Aorta (tissue), 5 donors: ENCODE measurements at regions not wholly inside any gene's neighbourhood (a gene's known extent, or its start where the extent isn't known, plus 50 kb on each side); places are given as distances from the start of the nearest gene placed in this dataset.
"Not testable (repeated sequence)": the region's sequence is repeated elsewhere in the genome, so short reads cannot be mapped to it uniquely, and the experiment has no call there.

Experiments
- ATAC-seq: fragments of 200-7000 bp; cut with Tn5 transposase; one replicate; pipeline ENCODE4 v1.9.1; 2022; ENCODE audit warnings: moderate library complexity; ENCODE audit not compliant: low FRiP score
- DNase-seq, 2 donors: peaks; one replicate each; pipeline ENCODE4 v3.0.0-alpha.2; 2020
- H3K27ac ChIP-seq, 2 donors: one replicate each; pipeline ENCODE4 v1.5.1; 2013; ENCODE audit warnings: low read length in 2 of 2, mild to moderate bottlenecking in 2 of 2, moderate library complexity in 2 of 2, control low read depth in 1 of 2, inconsistent platforms in 1 of 2, low read depth in 1 of 2
- H3K27me3 ChIP-seq, 2 donors: one replicate each; pipeline ENCODE4 v1.6.1; 2013; ENCODE audit warnings: control low read depth in 1 of 2, low read length in 1 of 2, mild to moderate bottlenecking in 1 of 2, moderate library complexity in 1 of 2; ENCODE audit not compliant: insufficient read depth in 2 of 2, control insufficient read depth in 1 of 2
- H3K36me3 ChIP-seq, 2 donors: one replicate each; pipeline ENCODE4 v1.6.1; 2013; ENCODE audit warnings: control low read depth in 1 of 2, low read length in 1 of 2, mild to moderate bottlenecking in 1 of 2; ENCODE audit not compliant: insufficient read depth in 2 of 2, control insufficient read depth in 1 of 2
- H3K4me1 ChIP-seq, 2 donors: one replicate each; pipeline ENCODE4 v1.6.1; 2013; ENCODE audit warnings: low read length in 2 of 2, control low read depth in 1 of 2, mild to moderate bottlenecking in 1 of 2, moderate library complexity in 1 of 2; ENCODE audit not compliant: insufficient read depth in 2 of 2, control insufficient read depth in 1 of 2
- H3K4me3 ChIP-seq, 2 donors: one replicate each; pipeline ENCODE4 v1.5.1; 2013; ENCODE audit warnings: low read length in 2 of 2, control low read depth in 1 of 2, mild to moderate bottlenecking in 1 of 2
- H3K9me3 ChIP-seq: one replicate; pipeline ENCODE4 v1.6.1; 2013; ENCODE audit warnings: mild to moderate bottlenecking, low read length; ENCODE audit not compliant: control insufficient read depth
- WGBS, 2 donors: extraction: QIAGEN DNeasy Blood & Tissue Kit; methylation state at CpG; one replicate each; pipeline ENCODE4 v1.1.7; 2013; 5-methylcytosine and 5-hydroxymethylcytosine counted together
- intact Hi-C, 2 donors: fragments of 100-400 bp; cut with DNase I; formaldehyde crosslinking; loops; one replicate each; pipeline versions ENCODE4 v1.14.2 to v1.15.0; 2022
- donor health status: healthy with polysubstance abuse.
- donor health status: Bipolar disorder and iron deficiency.
- donor health status: DM: no; HTN: no; CAD: no.
- donor health status: DM: no; HTN: no; CAD: no.
- donor health status: DM: yes; HTN: yes; CAD: no.

GRCh38 chr9:13800776-13801175, 513.2 kb downstream of the NFIB start:
- ATAC-seq (no peak), DNase-seq (no peak)
- Histone ChIP-seq H3K4me1 (no peaks in the 10 kb centered on the region), H3K4me3 (no peak overlapping the region), H3K27me3 (no peaks in the 10 kb centered on the region), H3K27ac (no peak overlapping the region), H3K36me3 (no peaks in the 10 kb centered on the region), H3K9me3 (no peaks in the 10 kb centered on the region)
- intact Hi-C loops: no loop called here
- 89 to 93% methylated on average over 3 of the region's 3 CpGs for WGBS, 2 donors

- H3K9me3 ChIP-seq, DNase-seq, H3K27me3 ChIP-seq, H3K27ac ChIP-seq, H3K36me3 ChIP-seq, H3K4me3 ChIP-seq, H3K4me1 ChIP-seq, ATAC-seq, intact Hi-C loops: not testable (repeated sequence)
- WGBS, 2 donors: 83 to 89% methylated on average over 2 of the region's 2 CpGs
These were observed 516.2 kb downstream of the NFIB start for GRCh38 chr9:13797701-13798100.

GRCh38 chr9:13791816-13792215, 512.3 kb upstream of the MPDZ start:
- Histone ChIP-seq H3K36me3 (no peaks in the 10 kb centered on the region), H3K9me3 (no peaks in the 10 kb centered on the region), H3K27me3 (no peaks in the 10 kb centered on the region), H3K27ac (no peak overlapping the region), H3K4me3 (no peak overlapping the region), H3K4me1 (no peaks in the 10 kb centered on the region)
- ATAC-seq (no peak), DNase-seq (no peak)
- WGBS, 2 donors: 86 to 92% methylated on average over 4 of the region's 4 CpGs
- intact Hi-C loops: no loop called here

- Histone ChIP-seq H3K36me3 (no peaks in the 10 kb centered on the region), H3K9me3 (no peaks in the 10 kb centered on the region), H3K4me3 (no peak overlapping the region), H3K27ac (no peak overlapping the region), H3K27me3 (no peaks in the 10 kb centered on the region), H3K4me1 (no peaks in the 10 kb centered on the region)
- intact Hi-C loops: no loop called here
- WGBS, 2 donors: 84 to 90% methylated on average over 2 of the region's 2 CpGs
- ATAC-seq (no peak), DNase-seq (no peak)
These were observed 510.6 kb upstream of the MPDZ start for GRCh38 chr9:13790055-13790454.

GRCh38 chr9:13787234-13787833, 507.8 kb upstream of the MPDZ start:
- Histone ChIP-seq H3K27me3 (no peaks in the 10 kb centered on the region), H3K4me3 (peak overlapping the region; percentile 26 to 59), H3K4me1 (no peaks in the 10 kb centered on the region), H3K9me3 (no peaks in the 10 kb centered on the region), H3K27ac (peak overlapping the region; percentile 29 to 83), H3K36me3 (no peaks in the 10 kb centered on the region)
- DNase-seq (no peak), ATAC-seq (peak; percentile 77)
- intact Hi-C loops: no loop called here
- 20 to 22% methylated on average over 10 of the region's 10 CpGs for WGBS, 2 donors

- H3K4me1 ChIP-seq: no peaks in the 10 kb centered on the region
- no peaks in the 10 kb centered on the region for H3K27me3 ChIP-seq
- ATAC-seq (no peak), DNase-seq (no peak)
- H3K27ac ChIP-seq: peak overlapping the region; percentile 29 to 83
- no peaks in the 10 kb centered on the region for H3K9me3 ChIP-seq
- no peak overlapping the region for H3K4me3 ChIP-seq
- intact Hi-C loops: no loop called here
- H3K36me3 ChIP-seq: no peaks in the 10 kb centered on the region
These were observed 507.2 kb upstream of the MPDZ start for GRCh38 chr9:13786711-13787110.

GRCh38 chr9:13786131-13786530, 506.6 kb upstream of the MPDZ start:
- DNase-seq: peak; percentile 68 to 69
- WGBS, 2 donors: 78 to 88% methylated on average over 7 of the region's 7 CpGs
- Histone ChIP-seq H3K9me3 (no peaks in the 10 kb centered on the region), H3K36me3 (no peaks in the 10 kb centered on the region), H3K4me1 (no peaks in the 10 kb centered on the region), H3K27ac (peak overlapping the region in 1 of 2 donors; percentile 23), H3K27me3 (no peaks in the 10 kb centered on the region), H3K4me3 (no peak overlapping the region)
- no peak for ATAC-seq
- intact Hi-C loops: no loop called here

GRCh38 chr9:13779106-13779505, 499.6 kb upstream of the MPDZ start:
- ATAC-seq (no peak), DNase-seq (no peak)
- WGBS, 2 donors: 79 to 85% methylated on average over 5 of the region's 5 CpGs
- Histone ChIP-seq H3K27me3 (no peaks in the 10 kb centered on the region), H3K9me3 (no peaks in the 10 kb centered on the region), H3K4me3 (no peak overlapping the region), H3K27ac (no peak overlapping the region), H3K4me1 (no peaks in the 10 kb centered on the region), H3K36me3 (no peaks in the 10 kb centered on the region)
- intact Hi-C loops: no loop called here

GRCh38 chr9:13778631-13779030, 499.1 kb upstream of the MPDZ start:
- intact Hi-C loops: no loop called here
- no peak overlapping the region for H3K27ac ChIP-seq
- no peaks in the 10 kb centered on the region for H3K27me3 ChIP-seq
- WGBS, 2 donors: 63 to 68% methylated on average over 4 of the region's 4 CpGs
- H3K36me3 ChIP-seq: no peaks in the 10 kb centered on the region
- ATAC-seq (no peak), DNase-seq (no peak)
- H3K4me3 ChIP-seq: no peak overlapping the region
- no peaks in the 10 kb centered on the region for H3K9me3 ChIP-seq
- H3K4me1 ChIP-seq: no peaks in the 10 kb centered on the region
